HFFc6 (cell line): ENCODE measurements at regions not wholly inside any gene's neighbourhood (a gene's known extent, or its start where the extent isn't known, plus 50 kb on each side); places are given as distances from the start of the nearest gene placed in this dataset.

Experiments
- DNase-seq: peaks from one replicate; pipeline ENCODE4 v3.0.0-alpha.2; 2018
- H3K27ac Mint-ChIP-seq: 2 replicates; pipeline ENCODE4 v1.8.0; 2020; ENCODE audit warnings: mild to moderate bottlenecking, mixed read lengths
- H3K27me3 Mint-ChIP-seq: 2 replicates; pipeline ENCODE4 v1.8.0; 2021; ENCODE audit warnings: mild to moderate bottlenecking, moderate library complexity, mixed read lengths; ENCODE audit not compliant: insufficient read depth
- H3K36me3 Mint-ChIP-seq: 2 replicates; pipeline ENCODE4 v1.8.0; 2021; ENCODE audit warnings: low read depth, mixed read lengths
- H3K4me1 Mint-ChIP-seq: 2 replicates; pipeline ENCODE4 v1.8.0; 2020; ENCODE audit warnings: low read depth, mixed read lengths
- H3K4me3 Mint-ChIP-seq: 2 replicates; pipeline ENCODE4 v1.8.0; 2020; ENCODE audit warnings: mild to moderate bottlenecking, moderate library complexity, mixed read lengths
- H3K9me3 Mint-ChIP-seq: 2 replicates; pipeline ENCODE4 v1.8.0; 2020; ENCODE audit warnings: mild to moderate bottlenecking, mixed read lengths
- TF ChIP-seq, protein P1 (sequence below): fragments of 200-600 bp; sonication (generic); IDR thresholded peaks from 2 replicates; pipeline ENCODE4 v1.5.0; 2021; ENCODE audit warnings: antibody characterized with exemption, mild to moderate bottlenecking

DNA sequence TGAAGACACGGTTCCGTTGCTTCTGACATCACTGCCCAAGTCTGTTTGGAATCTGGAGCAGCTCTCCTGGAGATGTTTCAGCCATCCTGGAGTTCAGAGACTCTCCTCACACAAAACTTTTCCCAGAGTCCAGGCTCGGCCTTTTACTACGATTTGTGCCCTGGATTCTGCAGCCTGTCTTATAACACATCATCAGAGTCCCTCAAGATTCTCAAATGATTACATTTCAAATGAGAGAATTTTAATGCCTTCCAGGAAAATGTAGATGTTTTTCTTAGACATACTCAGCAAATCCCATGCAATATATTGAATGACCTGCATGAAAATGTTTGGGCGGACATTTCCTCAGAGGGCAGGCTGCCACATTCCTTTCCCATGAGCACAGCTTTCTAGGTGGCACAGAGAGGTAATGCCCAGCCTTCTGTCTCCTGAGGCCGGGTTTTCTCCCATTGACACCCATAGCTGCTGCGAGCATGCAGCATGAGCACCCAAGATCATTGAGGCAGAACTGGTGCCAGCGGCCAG lies 129.1 kb downstream of the SNX19 start:
- peaks cover 17% of the 10 kb centered on the region for H3K36me3 Mint-ChIP-seq
- TF ChIP-seq, protein P1, sequence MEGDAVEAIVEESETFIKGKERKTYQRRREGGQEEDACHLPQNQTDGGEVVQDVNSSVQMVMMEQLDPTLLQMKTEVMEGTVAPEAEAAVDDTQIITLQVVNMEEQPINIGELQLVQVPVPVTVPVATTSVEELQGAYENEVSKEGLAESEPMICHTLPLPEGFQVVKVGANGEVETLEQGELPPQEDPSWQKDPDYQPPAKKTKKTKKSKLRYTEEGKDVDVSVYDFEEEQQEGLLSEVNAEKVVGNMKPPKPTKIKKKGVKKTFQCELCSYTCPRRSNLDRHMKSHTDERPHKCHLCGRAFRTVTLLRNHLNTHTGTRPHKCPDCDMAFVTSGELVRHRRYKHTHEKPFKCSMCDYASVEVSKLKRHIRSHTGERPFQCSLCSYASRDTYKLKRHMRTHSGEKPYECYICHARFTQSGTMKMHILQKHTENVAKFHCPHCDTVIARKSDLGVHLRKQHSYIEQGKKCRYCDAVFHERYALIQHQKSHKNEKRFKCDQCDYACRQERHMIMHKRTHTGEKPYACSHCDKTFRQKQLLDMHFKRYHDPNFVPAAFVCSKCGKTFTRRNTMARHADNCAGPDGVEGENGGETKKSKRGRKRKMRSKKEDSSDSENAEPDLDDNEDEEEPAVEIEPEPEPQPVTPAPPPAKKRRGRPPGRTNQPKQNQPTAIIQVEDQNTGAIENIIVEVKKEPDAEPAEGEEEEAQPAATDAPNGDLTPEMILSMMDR, result no peak
- H3K27me3 Mint-ChIP-seq, result peaks cover 19% of the 10 kb centered on the region
- H3K9me3 Mint-ChIP-seq, result peaks cover 17% of the 10 kb centered on the region
- peaks cover 31% of the 10 kb centered on the region for H3K4me1 Mint-ChIP-seq
- DNase-seq, result no peak
- H3K27ac Mint-ChIP-seq, result no peak overlapping the region
- H3K4me3 Mint-ChIP-seq, result no peak overlapping the region

DNA sequence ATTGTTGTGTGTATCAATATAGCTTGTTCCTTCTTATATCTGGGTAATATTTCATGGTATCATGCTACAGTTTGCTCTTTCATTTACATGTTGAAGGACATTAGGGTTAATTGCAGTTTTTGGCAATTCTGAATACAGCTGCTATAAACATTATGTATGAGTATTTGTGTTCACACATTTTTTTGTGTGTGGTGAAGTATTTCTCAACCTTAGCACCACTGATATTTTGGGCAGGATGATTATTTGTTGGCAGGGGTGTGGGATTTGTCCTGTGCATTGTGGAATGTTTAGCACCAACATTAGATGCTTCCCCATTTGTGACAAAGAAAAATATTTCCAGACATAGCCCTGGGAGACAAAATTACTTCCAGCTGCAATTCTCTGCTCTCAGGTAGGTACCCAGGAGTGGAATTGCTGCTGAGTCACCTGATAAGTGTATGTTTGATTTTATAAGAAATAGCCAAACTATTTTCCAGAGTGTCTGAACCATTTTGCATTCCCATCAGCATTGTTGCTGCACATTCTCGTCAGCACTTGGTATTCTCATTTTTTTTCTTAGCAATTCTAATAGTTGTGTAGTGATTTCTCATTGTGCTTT lies 128.2 kb downstream of the SNX19 start:
- H3K36me3 Mint-ChIP-seq, result peaks cover 17% of the 10 kb centered on the region
- no peak overlapping the region for H3K4me3 Mint-ChIP-seq
- no peak overlapping the region for H3K27ac Mint-ChIP-seq
- H3K27me3 Mint-ChIP-seq, result peaks cover 19% of the 10 kb centered on the region
- H3K4me1 Mint-ChIP-seq, result peaks cover 31% of the 10 kb centered on the region
- TF ChIP-seq, protein P1, result no peak
- DNase-seq, result no peak
- peaks cover 17% of the 10 kb centered on the region for H3K9me3 Mint-ChIP-seq

DNA sequence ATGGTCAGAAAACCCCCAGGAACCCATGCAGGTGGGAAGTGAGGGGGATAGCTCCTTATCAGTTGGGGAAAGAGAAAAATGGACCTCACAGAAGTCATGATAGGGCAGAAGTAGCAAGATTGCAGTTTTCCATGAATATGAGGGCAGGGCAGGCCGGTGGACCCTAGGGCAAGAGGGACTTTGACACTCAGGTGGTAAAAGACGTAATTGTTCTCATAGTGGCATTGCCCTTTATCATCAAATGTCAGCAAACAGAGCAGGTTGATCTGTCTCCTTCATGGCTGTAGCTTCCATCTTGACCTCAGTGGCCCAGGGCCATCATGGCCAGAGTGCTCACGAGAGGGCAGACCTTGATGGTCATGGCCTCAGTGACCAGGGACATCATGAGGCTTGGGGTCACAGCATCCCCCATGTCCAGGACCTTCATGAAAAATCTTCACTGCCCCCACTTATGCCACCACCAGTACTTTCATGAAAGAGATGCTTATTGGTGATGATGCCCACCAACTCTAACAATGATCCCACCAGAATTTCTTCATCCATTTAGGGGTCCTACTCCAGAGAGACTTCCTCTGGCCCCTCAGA lies 127.1 kb downstream of the SNX19 start:
- TF ChIP-seq, protein P1, result no peak
- DNase-seq, result no peak
- peaks cover 17% of the 10 kb centered on the region for H3K9me3 Mint-ChIP-seq
- H3K4me1 Mint-ChIP-seq, result peaks cover 31% of the 10 kb centered on the region
- no peak overlapping the region for H3K27ac Mint-ChIP-seq
- peaks cover 17% of the 10 kb centered on the region for H3K36me3 Mint-ChIP-seq
- H3K27me3 Mint-ChIP-seq, result peaks cover 19% of the 10 kb centered on the region
- H3K4me3 Mint-ChIP-seq, result no peak overlapping the region

DNA sequence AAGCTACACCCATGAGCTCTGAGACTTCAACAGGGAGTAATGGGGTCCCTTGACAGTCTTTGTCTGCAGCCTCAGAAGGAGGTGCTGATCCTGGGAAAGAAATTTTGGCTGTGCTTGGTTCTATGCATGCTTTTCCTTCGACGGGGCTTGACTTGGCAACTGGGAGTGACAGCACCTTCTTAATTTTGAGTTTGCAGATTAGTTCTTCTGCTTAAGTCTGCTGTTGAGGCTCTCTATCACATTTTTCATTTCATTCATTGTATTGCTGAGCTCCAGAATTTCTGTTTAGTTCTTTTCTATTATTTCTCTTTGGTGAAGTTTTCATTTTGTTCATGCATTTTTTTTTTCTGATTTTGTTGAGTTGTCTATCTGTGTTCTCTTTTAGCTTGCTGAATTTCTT lies 125.6 kb downstream of the SNX19 start:
- no peak for DNase-seq
- TF ChIP-seq, protein P1, result no peak
- Mint-ChIP-seq H3K36me3 (peaks cover 10% of the 10 kb centered on the region; the same call in 1 of the 2 replicates), H3K27me3 (peaks cover 19% of the 10 kb centered on the region), H3K4me1 (peaks cover 24% of the 10 kb centered on the region), H3K4me3 (no peak overlapping the region), H3K27ac (no peak overlapping the region), H3K9me3 (peaks cover 17% of the 10 kb centered on the region)

DNA sequence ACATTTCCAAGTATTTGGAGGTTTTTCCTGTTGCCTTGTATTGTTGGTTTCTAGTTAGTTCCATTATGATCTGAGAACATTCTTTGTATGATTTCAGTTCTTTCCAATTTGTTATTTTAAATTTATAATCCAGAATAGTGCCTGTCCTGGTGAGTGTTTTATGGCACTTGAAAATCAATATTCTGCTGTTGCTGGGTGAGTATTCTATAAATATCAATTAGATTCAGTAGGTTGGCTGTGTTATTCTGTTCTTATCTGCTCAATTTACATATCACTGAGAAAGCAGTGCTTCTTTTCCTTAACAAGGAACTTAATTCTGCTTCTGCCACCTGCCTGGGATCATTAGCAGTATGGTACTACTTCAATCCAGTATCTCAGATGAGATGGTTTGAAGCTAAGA lies 123.5 kb downstream of the SNX19 start:
- TF ChIP-seq, protein P1, result no peak
- Mint-ChIP-seq H3K27ac (no peak overlapping the region), H3K9me3 (peaks cover 17% of the 10 kb centered on the region)

More for the DNA sequence above, 123.5 kb downstream of the SNX19 start:
- no peak for DNase-seq
- peaks cover 13% of the 10 kb centered on the region for H3K4me1 Mint-ChIP-seq
- no peak overlapping the region for H3K4me3 Mint-ChIP-seq
- peaks cover 16% of the 10 kb centered on the region for H3K27me3 Mint-ChIP-seq
- H3K36me3 Mint-ChIP-seq, result peaks cover 9% of the 10 kb centered on the region; the same call in 1 of the 2 replicates
